SH-SY5Y (cell line): ENCODE measurements at regions not wholly inside any gene's neighbourhood (a gene's known extent, or its start where the extent isn't known, plus 50 kb on each side); places are given as distances from the start of the nearest gene placed in this dataset.

Experiments
- GATA2 ChIP-seq: IDR thresholded peaks from 2 replicates; pipeline ENCODE4 v1.6.1; 2011; ENCODE audit warnings: mild to moderate bottlenecking, low read depth, low read length
- GATA3 ChIP-seq: IDR thresholded peaks from 2 replicates; pipeline ENCODE4 v1.6.1; 2011; ENCODE audit warnings: low read depth, mild to moderate bottlenecking, low read length, moderate library complexity

DNA sequence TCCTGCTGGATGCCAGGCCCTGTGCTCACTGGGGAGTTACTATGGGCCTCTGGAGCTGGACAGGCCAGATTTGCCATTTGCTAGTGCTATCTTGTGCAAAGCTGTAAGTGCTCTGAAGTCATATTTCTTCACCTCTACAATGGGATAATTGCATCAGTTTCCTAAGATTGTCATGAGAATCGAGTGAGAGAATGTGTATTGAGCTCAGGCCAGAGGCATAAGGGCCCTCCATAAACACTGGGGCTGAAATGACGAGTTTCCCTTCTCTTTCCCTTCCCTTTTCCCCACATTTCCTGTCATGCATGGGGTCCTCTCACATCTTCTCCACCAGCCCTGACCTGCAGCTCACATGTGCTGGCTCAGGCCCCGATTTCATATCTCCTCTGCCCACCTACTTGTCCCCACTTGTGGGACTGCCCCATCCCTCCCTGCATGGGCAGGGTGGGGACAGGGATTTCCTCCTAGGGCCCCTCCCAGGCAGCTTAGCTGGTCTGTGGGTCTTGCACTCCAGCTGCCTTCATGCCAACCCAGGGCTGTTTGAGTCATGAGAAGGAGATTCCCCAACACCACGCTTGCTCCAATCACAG, 358.8 kb downstream of the MID1IP1 start:
- TF ChIP-seq GATA2 (no peak), GATA3 (no peak)
